ENCODE measurements at regions not wholly inside any gene's neighbourhood (a gene's known extent, or its start where the extent isn't known, plus 50 kb on each side); places are given as distances from the start of the nearest gene placed in this dataset.

GRCh38 chr9:120265791-120266190 is 314.2 kb downstream of the CDK5RAP2 start:
- peaks cover 7 to 14% of the 10 kb centered on the region in 2 donors for H3K27me3 Mint-ChIP-seq (ENCODE audit: low read depth in 2 of 2)
- TF ChIP-seq CTCF (IDR thresholded peaks at IDR 0.05) = no peak
- DNase-seq (no peak), ATAC-seq (no peak)
- no peak overlapping the region for H3K27ac Mint-ChIP-seq
- intact Hi-C loops (cut with micrococcal nuclease) = no loop called here
- no peak overlapping the region for H3K27ac ChIP-seq (ENCODE audit: low read length)
- H3K36me3 Mint-ChIP-seq = no peaks in the 10 kb centered on the region
- 76% methylated on average over 6 of the region's 6 CpGs for WGBS (ENCODE audit: insufficient coverage)
- no peak overlapping the region for H3K4me3 ChIP-seq (ENCODE audit: low read length)
- H3K9me3 Mint-ChIP-seq = peaks cover 2 to 3% of the 10 kb centered on the region in 2 donors
- H3K27me3 ChIP-seq (ENCODE audit: control insufficient read depth, insufficient read depth, low read length) = no peaks in the 10 kb centered on the region
- H3K36me3 ChIP-seq (ENCODE audit: control insufficient read depth, insufficient read depth, low read length) = no peaks in the 10 kb centered on the region
- no peaks in the 10 kb centered on the region for H3K4me1 ChIP-seq (ENCODE audit: control insufficient read depth, insufficient read depth, low read length)
- no peaks in the 10 kb centered on the region for H3K4me1 Mint-ChIP-seq
- H3K9me3 ChIP-seq (ENCODE audit: control insufficient read depth, insufficient read depth, low read length) = no peaks in the 10 kb centered on the region
- H3K4me3 Mint-ChIP-seq = no peak overlapping the region

GRCh38 chr9:120264528-120264927 is 315.4 kb downstream of the CDK5RAP2 start:
- Mint-ChIP-seq H3K4me3 (no peak overlapping the region), H3K9me3 (peaks cover 2 to 3% of the 10 kb centered on the region in 2 donors), H3K36me3 (no peaks in the 10 kb centered on the region), H3K4me1 (no peaks in the 10 kb centered on the region), H3K27ac (no peak overlapping the region), H3K27me3 (ENCODE audit: low read depth in 2 of 2) (peaks cover 7 to 14% of the 10 kb centered on the region in 2 donors)
- Histone ChIP-seq H3K4me1 (ENCODE audit: control insufficient read depth, insufficient read depth, low read length) (no peaks in the 10 kb centered on the region), H3K27me3 (ENCODE audit: control insufficient read depth, insufficient read depth, low read length) (no peaks in the 10 kb centered on the region), H3K9me3 (ENCODE audit: control insufficient read depth, insufficient read depth, low read length) (no peaks in the 10 kb centered on the region), H3K36me3 (ENCODE audit: control insufficient read depth, insufficient read depth, low read length) (no peaks in the 10 kb centered on the region), H3K4me3 (ENCODE audit: low read length) (no peak overlapping the region), H3K27ac (ENCODE audit: low read length) (no peak overlapping the region)
- no peak for TF ChIP-seq CTCF (IDR thresholded peaks at IDR 0.05)
- ATAC-seq = no peak
- DNase-seq = no peak
- intact Hi-C loops (cut with micrococcal nuclease) = no loop called here

GRCh38 chr9:120263836-120264235 is 316.1 kb downstream of the CDK5RAP2 start:
- Histone ChIP-seq H3K27me3 (ENCODE audit: control insufficient read depth, insufficient read depth, low read length) (no peaks in the 10 kb centered on the region), H3K4me1 (ENCODE audit: control insufficient read depth, insufficient read depth, low read length) (no peaks in the 10 kb centered on the region), H3K4me3 (ENCODE audit: low read length) (no peak overlapping the region), H3K27ac (ENCODE audit: low read length) (no peak overlapping the region), H3K9me3 (ENCODE audit: control insufficient read depth, insufficient read depth, low read length) (no peaks in the 10 kb centered on the region), H3K36me3 (ENCODE audit: control insufficient read depth, insufficient read depth, low read length) (no peaks in the 10 kb centered on the region)
- intact Hi-C loops (cut with micrococcal nuclease) = no loop called here
- H3K27me3 Mint-ChIP-seq (ENCODE audit: low read depth in 2 of 2) = peaks cover 13 to 14% of the 10 kb centered on the region in 2 donors
- no peaks in the 10 kb centered on the region for H3K36me3 Mint-ChIP-seq
- H3K27ac Mint-ChIP-seq = no peak overlapping the region
- TF ChIP-seq CTCF (IDR thresholded peaks at IDR 0.05) = no peak
- WGBS (ENCODE audit: insufficient coverage) = 71% methylated on average over 4 of the region's 4 CpGs
- no peaks in the 10 kb centered on the region for H3K4me1 Mint-ChIP-seq
- peaks cover 2 to 3% of the 10 kb centered on the region in 2 donors for H3K9me3 Mint-ChIP-seq
- no peak for ATAC-seq
- no peak overlapping the region for H3K4me3 Mint-ChIP-seq
- no peak for DNase-seq

- Histone ChIP-seq H3K4me3 (ENCODE audit: low read length) (no peak overlapping the region), H3K27ac (ENCODE audit: low read length) (no peak overlapping the region), H3K27me3 (ENCODE audit: control insufficient read depth, insufficient read depth, low read length) (no peaks in the 10 kb centered on the region), H3K36me3 (ENCODE audit: control insufficient read depth, insufficient read depth, low read length) (no peaks in the 10 kb centered on the region), H3K4me1 (ENCODE audit: control insufficient read depth, insufficient read depth, low read length) (no peaks in the 10 kb centered on the region), H3K9me3 (ENCODE audit: control insufficient read depth, insufficient read depth, low read length) (no peaks in the 10 kb centered on the region)
- H3K27ac Mint-ChIP-seq = no peak overlapping the region
- peaks cover 0 to 3% of the 10 kb centered on the region in 2 donors for H3K9me3 Mint-ChIP-seq
- DNase-seq = no peak
- WGBS (ENCODE audit: insufficient coverage) = 75% methylated on average over 6 of the region's 6 CpGs
- no peak for ATAC-seq
- intact Hi-C loops (cut with micrococcal nuclease) = no loop called here
- H3K27me3 Mint-ChIP-seq (ENCODE audit: low read depth in 2 of 2) = peaks cover 8 to 12% of the 10 kb centered on the region in 2 donors
- H3K36me3 Mint-ChIP-seq = no peaks in the 10 kb centered on the region
- H3K4me3 Mint-ChIP-seq = no peak overlapping the region
- no peaks in the 10 kb centered on the region for H3K4me1 Mint-ChIP-seq
- TF ChIP-seq CTCF (IDR thresholded peaks at IDR 0.05) = no peak
These were observed 318.5 kb downstream of the CDK5RAP2 start for GRCh38 chr9:120261419-120261818.
